ENCODE measurements at regions not wholly inside any gene's neighbourhood (a gene's known extent, or its start where the extent isn't known, plus 50 kb on each side); places are given as distances from the start of the nearest gene placed in this dataset.

GRCh38 chr10:44627591-44628354 is 242.9 kb upstream of the CXCL12 start:
- DNase-seq, result no peak

DNA sequence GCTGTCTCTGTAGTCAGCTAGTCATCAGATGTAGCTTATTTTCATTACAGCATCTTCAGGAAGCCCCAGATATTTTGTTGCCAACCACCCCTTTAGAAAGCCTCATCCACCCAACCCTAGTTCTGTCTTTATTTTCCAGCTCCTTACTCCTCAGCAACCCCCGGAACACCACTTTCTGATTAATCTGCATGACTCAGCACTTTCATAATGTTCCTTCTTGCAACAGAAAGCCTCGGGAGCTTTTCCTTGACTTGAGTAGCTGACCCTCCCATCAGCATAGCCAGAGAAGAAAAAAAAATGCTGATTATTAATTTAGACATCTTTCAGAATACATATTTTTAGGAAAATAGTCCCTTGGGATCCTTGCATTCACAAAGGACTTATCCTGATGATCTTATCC is 244.0 kb upstream of the CXCL12 start:
- DNase-seq, result no peak

- DNase-seq, result no peak
Measured at GRCh38 chr10:44635176-44635575, 250.3 kb upstream of the CXCL12 start.

DNA sequence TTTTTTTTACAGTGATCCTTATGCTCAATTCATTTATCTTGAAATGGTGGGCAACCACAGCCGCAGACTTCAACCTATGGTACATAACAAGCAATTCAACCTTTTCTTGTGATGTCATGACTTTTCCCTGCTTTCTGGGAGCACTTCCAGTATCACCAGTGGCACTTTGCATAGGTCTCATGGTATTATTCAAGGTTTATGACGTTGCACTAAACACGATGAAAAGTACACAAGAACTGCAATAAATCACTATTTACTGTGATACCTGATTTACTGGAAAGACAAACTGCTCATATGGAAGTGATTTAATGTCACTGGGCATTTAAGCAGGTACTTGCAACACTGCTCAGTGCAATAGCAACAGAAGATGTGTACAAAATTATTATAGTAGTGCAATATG is 251.7 kb upstream of the CXCL12 start:
- no peak for DNase-seq

DNA sequence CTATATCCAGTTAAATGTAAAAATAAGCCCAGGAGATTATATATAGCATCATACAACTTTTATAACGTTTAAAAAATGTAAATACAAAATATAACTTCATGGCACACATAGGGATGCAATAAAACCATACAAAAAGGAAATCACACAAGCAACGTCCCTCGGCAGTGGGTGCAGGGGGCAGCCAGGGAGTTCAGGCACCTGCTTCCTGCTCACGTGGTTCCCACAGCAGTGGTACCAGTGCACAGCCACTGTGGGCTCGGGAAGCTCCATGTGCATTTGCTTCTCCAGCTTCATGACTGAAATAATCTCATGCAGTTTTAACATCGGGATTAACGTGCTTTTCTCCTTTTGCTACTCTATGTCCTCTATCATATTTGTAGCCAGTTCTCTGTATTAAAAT is 255.5 kb upstream of the CXCL12 start:
- no peak for DNase-seq

GRCh38 chr10:44647473-44647872 is 262.6 kb upstream of the CXCL12 start:
- no peak for DNase-seq

GRCh38 chr10:44647877-44648542 is 263.1 kb upstream of the CXCL12 start:
- DNase-seq, result no peak

DNA sequence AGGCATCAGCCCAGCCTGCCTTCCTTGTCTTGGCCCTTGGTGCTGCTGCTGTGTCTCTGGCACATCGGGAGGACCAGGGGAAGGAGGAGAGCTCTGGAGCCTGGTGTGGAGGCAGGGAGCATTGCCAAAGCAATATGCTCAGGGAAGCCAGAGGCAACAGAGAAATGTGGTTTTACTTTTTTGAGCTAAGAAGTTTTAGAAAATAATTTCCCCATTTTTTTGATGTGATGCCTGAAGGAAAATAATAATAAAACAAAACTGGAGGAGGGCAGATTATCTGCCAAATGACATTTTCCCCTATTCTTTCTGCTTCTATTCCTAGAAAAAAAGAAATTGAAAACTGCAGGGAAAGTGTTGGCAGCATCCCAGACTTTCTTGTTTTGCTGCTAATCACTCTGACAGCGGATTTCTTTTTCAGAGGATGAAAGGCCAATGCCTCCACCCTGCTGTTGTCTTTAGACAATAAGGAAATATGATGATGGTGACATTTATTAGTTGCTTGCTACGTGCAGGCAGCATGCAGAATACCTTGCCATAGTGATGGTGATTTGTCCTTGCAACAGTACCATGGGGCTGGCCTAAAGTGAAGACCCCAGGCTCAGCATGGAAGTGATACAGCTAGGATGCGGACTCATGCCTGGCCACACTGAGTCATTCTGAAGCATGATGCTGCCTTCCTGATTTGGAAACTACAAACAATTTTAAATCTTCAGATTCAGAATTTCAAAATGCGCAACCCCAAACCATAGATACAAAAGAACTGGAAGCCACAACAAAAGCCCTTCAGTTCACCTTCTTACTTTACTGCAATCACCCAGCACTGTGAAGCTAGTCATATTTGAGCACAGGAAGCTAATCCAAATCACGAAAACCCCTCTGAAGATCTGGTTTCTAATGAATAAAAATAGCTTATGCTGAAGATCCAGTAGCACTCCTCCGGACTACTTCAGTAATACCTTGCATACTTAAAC is 260.2 kb upstream of the TMEM72 start:
- DNase-seq, result no peak

DNA sequence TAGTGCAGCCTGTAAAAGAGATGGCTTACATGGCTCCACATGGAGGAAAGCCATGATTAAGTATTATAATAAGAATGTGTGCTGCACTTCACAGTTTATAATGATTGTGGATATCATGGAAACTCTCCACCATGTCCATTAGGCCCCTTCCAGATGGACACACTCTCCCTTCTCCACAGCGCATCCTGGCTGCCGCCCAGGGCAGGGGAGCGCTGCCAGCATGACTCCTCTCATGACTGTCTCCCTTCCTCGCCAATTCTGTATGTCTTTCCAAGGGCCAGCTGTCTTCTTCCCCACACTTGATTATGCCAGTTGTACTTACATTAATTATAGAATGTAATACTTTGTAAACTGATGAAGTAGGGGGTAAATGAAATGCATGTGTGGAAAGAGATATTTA is 259.3 kb upstream of the TMEM72 start:
- no peak for DNase-seq

- DNase-seq, result no peak
Measured at GRCh38 chr10:44659320-44659719, 251.8 kb upstream of the TMEM72 start.

DNA sequence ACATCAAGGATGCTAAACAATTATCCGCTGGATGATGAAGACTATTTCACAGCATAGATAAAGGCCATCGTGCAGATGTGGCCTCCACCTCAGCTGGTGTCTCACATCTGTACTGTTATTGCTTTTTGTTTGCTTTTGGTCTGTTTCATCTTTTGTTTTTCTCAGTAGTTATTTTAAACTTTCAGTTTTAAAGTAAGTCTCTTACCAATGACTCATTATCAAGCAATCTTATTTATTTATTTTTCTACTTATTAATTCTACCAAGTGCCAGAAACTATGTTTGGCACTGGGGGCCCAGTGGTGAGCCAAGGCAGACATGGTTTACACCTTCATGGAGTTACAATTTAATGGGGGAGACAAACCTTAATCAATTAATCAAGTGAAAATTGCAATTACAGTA is 250.9 kb upstream of the TMEM72 start:
- DNase-seq, result no peak

- no peak for DNase-seq
Measured at GRCh38 chr10:44662051-44662450, 249.1 kb upstream of the TMEM72 start.

GRCh38 chr10:44668336-44668735 is 242.8 kb upstream of the TMEM72 start:
- DNase-seq, result no peak

DNA sequence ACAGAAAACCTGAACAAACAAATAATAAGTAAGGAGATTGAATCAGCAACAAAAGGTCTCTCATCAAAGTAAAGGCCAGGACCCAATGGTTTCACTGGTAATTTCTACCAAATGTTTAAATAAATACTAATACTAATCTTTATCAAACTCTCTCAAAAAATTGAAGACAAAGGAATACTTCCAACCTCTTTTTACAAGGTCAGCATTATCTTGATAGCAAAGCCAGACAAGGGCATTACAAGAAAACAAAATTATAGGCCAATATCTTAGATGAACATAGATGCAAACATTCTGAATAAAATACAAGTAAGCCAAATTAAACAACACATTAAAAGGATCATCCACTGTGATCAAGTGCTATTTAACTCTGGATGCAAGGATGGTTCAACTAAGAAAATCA is 239.8 kb upstream of the TMEM72 start:
- no peak for DNase-seq

DNA sequence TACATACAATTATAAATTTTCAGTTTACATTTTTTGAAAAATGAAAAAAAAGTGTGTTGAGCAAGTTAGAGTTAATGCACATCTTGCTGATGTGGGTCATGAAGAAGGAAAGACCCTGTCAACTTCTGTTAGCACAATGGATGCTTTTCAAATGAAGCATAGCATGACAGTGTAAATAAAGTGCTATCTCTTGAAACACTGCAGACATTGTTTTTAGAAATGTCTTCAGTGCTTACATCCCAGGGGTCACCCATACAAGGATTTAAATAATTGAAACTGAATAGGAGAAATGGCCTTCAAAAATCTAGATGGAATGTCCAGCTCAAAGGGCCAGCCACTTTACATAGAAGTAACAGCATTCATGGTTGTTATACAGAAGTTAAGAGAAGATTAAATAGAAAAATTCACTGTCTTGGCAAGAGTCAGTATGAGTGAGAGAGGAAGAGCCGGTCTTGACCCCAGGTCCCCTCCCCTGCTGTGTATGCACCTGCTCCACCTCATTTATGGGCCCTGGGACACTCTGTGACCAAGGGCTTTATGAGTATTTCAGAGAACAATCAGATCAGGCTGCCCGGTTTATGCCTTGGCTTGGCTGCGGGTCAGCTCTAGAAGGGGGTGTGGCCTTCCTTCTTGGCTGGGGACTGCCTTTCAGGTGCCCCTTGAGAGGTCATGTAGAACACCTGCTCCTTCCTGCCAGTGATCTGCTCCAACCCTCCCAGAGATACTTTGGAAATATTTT is 237.7 kb upstream of the TMEM72 start:
- DNase-seq, result no peak

DNA sequence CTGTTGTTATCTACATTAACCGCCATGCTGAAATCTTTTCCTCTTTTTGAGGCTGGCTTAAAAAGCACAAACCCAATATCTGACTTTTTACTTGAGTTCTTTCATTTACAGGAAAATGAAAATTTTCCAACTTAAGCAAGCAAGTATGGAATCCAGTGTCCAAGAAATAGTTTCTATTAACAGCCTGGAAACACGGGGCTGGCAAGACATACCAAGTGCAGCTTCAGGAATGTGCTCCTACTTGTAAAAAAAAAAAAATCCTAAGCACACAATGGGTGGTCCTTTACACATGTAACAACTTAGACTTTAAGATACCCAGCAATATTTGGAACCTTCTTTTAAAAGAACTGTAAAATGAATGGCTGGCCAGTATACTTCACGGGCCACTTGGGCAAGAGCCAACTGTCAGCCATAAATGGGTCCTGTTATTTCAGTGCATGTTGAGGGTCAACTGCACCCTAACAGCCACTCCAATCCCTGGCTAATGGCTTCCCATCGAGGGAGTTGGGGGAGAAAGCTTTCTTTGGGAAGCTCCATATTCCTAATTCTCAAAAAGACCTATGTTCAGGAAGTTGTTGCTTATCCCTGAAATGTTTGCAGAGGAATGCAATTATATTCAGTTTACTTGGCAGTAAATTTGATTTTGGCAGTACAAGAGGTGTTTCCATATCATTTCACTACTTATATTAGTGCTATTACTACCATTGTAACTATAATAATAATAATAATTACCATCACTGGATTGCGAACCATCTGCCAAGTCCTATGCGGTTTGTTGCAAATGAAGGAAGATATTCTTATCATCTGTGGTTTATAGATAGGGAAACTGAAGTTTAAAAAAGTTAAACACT is 236.4 kb upstream of the TMEM72 start:
- no peak for DNase-seq

DNA sequence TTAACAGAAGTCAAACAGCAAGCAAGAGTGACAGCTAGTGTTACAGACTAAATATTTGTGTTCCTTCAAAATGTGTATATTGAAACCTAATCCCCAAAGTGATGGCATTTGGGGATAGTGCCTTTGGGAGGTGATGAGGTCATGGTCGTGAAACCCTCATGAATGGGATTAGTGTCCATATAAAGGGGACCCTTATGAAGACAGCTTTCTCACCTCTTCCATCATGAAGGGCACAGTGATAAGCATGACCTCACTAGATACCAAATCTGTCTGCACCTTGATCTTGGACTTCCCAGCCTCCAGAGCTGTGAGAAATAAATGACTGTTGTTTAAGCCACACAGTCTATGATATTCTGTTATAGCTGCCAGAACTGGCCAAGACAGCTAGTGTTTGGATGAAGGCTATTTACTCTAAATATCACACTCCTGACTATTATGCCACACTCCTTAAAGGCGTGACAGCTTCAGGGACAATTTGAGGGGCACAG is 235.7 kb upstream of the TMEM72 start:
- DNase-seq, result no peak

- DNase-seq, result no peak
Measured at GRCh38 chr10:44680764-44681163, 230.4 kb upstream of the TMEM72 start.

DNA sequence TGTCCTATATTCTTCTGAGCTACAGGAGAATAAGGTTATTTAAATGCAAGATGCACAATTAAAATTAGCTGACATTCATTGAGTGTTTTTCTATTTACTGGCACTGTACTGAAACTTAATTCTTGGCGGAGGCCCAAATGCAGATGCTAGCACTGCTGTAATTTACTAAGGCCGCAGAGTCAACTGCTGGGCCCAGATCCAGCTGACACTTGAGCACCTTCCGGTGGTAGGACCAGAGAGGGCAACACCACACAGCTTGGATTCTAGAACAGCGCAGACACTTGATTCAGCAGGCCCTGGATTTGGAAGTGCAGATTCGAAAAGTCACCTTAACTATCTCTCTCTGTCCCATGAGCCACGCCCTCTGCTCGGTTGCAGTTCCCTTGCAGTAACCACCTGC is 228.6 kb upstream of the TMEM72 start:
- no peak for DNase-seq

GRCh38 chr10:44684661-44685060 is 226.5 kb upstream of the TMEM72 start:
- DNase-seq, result no peak

DNA sequence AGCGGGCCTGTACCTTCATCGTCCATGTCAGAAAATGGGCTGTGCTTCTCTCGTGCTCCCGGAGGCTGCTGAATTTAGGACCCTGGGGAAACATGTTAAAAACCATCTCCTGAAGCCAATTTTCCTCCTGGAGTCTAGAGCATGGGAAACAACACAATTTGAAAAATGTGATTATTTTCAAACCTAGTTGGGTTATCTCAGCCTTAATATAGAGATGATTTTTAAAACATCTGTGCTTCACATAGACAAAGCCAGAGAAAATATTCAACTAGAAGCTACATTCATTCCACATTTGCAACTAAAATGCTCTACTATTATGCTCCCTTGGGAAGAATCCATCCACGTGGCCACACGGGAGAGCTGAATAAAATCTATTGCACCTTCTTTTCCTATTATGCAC is 225.9 kb upstream of the TMEM72 start:
- no peak for DNase-seq

DNA sequence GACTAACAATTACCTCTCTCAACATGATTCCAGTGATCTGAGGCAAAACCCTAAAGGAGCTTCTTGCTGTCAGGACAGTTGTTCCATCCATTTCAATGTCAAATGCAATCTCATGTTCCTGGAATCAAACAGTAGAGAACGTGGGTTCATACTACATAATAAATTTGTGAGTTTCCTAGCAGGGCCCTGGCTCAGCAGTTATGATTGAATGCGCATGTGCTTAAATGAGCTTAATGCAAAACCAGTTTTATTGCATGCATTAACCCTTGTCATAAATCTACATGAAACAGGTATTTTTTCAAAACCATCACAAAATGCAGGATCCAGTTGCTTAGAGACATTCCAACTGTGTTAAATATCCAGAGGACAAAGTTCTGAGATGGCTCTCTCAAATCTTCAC is 225.4 kb upstream of the TMEM72 start:
- no peak for DNase-seq

All from NCI-H82 (cell line).